ENCODE measurements at regions not wholly inside any gene's neighbourhood (a gene's known extent, or its start where the extent isn't known, plus 50 kb on each side); places are given as distances from the start of the nearest gene placed in this dataset.

DNA sequence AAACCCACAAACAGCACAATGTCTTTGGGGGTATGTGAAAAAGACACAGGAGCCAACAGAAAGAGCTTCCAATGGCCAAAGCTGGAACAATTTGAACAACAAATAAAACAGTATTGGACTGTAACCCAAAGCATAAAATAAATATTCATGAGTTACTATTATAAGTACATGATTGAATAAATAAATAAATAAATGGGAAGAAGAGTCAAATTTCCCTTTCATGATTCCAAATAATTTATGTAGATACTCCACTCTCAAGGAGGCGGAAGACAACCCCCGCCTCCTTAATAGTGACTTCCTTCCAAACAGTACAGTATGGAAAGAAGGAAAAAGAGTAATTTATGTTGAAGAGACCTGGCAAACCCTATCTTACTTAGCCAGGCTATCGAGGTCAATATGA lies 124.4 kb upstream of the P2RY1 start:
- DNase-seq, result no peak

DNA sequence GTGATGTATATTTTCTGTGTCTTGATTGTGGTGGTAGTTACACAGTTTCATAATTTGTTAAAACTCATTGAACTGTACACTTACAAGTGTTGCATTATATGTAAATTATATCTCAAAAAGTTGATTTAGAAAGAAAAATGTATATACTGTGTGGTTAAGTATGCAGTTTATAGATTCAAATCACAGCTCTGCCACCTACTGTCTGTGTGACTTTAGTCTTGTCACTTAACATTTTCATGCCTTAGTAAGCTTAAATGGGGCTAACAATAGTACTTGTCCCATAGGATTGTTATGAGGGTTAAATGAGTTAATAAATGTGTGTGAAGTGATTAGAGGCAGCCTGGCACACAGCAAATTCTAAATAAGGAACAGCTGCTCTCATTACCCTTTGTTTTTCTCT lies 120.9 kb upstream of the P2RY1 start:
- no peak for DNase-seq

DNA sequence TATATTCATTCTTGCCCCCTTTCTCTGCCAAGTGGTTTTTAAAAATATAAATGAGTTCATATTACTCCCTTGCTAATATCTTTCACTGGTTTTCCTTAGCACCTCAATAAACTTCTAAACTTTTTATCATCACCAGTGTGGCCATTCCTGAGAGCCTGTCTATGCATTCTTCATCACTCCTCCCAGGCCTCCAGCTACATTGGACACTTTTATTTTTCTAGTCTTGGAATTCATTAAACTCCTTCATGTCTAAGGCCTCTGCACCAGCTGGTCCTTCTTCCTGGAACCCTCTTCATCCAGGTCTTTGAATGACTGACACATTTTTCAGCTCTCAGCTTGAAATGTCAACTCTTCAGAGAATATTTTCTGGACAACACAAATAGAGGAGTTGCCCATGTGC lies 120.4 kb upstream of the P2RY1 start:
- DNase-seq, result no peak

DNA sequence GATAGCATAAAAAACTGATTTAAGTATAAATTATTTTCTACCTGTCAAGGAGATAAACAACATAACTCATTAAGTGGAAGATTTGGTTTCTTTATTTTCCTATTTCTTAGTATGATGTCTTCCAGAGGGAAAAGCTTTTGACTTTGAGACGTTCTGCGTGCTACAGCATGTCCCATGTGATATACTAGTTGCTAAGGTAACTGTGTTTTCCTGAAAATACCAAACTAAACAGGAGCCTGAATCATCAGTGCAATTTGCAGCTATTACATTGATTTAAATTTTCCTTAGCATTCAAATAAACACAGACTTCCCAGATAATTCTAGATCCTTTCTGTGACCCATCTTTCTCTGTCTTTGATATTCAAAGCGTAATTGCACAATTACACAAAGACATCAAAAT lies 117.7 kb upstream of the P2RY1 start:
- DNase-seq, result no peak

DNA sequence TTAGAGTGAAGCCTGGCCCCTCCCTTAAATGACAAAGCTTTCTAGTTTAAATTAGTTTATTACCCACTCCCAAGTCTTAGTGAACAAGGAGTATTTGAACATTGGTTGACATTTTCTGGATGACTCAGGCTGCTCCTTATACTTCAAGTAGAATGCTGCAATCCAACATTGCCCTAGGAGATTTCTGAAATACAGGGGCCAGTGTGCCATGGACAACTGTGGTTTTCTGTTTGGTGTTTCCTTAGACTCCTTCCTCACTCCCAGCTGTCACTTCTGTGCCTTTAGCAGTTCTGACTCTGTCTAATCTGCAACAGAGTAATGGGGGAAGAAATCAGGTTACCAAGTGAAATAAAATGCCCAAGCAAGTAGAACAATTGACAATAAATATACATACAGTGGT lies 116.1 kb upstream of the P2RY1 start:
- DNase-seq, result no peak

DNA sequence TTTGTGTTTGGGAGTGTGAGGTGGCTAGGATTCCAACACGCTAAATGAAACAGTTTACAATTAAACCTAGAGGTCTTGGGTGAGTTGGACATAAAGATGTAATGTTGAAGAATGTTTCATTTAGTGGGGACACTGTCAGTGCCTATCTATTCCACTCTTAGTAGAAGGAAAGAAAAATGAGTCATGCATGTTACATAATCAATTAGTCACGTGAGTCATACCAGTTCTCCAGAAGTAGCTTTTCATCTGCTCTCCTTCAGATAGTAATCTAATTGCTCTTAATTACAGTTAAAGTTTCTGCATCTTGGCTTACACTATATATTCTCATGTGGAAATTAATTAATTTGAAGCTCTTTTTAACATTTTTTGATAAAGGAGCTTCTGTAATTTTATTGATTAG lies 115.7 kb upstream of the P2RY1 start:
- DNase-seq, result no peak

DNA sequence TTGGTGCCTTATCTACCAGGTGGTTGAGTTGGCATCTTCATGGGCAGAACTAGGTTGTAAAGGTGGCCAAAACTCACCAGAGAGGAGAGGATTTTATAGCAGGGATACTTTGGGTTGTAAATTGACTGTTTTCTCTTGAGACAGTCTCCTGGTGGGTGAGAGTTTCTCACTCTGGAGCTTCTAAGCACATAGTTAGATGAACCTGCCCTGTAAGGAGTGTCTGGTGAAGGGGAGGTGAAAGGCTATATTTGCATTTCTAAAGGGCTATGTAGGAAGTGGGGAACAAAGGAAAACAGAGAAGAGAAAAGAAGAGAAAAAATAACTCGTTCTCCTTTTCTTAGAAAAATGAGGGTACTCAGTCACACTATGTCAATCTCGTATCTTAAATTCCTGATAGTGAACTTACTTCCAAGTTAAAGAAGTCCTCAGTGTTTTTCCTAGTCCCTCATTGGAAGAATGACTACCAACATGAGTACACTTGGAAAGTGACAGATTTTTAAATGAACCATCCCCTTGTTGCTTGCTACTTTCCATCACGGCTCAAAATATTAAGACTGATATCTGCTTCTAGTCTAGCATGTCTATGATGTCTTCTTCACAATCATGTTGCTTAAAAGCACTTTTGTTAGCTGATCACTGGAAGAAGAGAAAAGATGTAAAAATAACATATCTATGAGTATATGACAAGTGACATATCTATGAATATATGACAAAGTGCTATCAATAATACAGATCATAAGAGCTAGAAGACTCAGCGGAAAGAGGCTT lies 113.8 kb upstream of the P2RY1 start:
- no peak for DNase-seq

DNA sequence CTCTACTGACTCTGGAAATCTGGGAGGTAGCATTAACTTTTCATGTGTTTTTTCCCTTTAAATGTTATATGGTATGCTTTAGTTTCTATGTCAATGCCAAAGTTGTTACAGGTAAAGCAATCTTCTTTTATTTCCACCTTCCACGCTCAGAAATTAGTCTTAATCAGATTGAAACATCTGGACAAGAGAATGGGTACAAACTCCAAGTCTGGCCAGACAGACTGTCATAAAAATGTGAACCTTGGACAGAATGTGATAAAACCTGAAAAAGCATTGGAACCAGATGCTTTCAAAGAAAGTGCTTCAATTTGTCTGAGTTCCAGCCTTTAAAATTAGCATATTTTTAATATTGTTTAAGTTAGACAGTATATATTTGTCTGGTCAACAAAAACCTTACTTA lies 110.7 kb upstream of the P2RY1 start:
- no peak for DNase-seq

DNA sequence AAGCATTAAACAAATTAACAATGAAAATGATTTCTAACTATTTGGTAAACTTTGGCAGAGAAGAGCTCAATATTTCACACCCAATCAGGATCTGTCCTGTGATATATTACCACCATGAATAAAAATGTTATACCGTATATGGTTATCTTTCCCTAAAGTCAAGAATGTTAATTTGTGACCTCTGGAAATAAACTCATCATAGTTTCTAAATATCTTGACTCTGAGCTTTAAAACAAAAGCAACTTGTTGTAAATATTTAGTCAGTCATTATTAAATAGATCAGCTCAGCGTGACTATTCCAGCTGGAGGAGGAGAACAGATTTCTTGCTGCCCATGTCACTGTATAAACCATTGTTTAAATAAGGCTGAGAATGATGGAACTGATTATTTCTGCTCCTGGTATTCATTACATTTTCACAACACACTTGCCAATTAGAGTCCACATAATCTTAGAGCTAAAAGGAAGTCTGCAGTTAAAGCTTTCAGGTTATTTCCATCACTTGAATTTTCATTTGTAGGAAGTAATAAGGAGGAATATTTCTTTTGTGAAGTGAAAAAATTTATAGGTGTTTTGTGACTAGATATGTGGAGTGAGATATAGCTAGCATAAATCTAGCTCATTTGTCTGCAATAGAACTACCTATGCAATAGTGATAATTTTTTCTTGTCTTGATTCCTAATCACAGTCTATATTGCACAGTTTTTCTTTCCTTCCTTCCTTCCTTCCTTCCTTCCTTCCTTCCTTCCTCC lies 106.5 kb upstream of the P2RY1 start:
- no peak for DNase-seq

DNA sequence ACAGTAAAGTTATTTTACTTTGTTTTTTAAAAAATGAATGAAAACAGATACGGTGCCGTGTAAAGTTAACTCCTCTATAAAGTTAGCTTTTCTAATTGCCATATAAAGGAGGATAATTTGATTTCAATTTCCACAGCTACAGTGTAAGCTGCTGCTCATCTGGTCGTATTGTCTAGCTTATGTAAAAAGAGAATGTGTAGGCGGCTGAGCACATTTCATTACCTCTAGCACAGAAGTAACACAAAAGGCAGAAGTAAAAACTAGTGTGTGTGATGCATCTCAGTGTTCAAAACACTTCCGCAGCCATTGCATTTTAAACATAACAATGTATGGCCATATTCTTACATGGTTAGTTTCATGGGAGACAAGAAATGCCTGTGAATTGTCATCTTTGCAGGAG lies 105.0 kb upstream of the P2RY1 start:
- no peak for DNase-seq

DNA sequence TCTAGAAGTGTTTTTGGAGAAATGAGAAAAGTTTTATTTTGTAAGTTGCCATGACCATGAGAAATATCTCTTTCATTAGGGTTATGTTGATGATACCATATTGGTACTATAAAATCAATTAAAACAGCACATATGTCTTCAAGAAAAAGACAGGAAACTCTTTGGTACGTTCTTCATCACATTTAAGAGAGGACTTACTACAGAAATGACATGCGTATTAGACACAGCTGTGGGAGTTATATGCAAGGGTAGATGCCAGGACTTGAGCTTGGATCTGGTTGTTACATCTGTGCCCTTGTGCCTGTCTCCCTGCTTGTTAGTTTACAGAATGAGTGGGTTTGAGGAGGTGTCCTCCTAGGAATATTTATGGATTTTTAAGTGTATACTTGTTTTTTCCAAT lies 103.4 kb upstream of the P2RY1 start:
- DNase-seq, result no peak

DNA sequence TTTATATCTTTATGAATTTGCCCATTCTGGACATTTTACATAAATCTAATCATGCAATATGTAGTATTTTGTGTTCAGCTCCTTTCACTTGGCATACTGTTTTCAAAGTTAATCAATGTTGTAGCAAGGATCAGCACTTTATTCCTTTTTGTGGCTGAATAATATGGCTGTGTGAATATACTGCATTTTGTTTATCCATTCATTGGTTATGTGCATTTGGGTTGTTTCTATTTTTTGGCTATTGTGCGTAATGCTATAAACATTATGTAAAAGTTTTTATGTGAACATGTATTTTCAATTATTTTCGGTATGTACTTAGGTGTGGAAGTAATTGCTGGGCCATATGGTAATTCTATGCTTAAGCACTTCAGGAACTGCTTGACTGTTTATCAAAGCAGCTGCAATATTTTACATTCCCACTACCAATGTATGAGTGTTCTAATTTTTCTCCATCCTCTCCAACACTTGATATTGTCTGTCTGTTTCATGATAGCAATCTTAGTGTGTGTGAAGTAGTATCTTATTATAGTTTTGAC lies 101.3 kb upstream of the P2RY1 start:
- DNase-seq, result no peak

DNA sequence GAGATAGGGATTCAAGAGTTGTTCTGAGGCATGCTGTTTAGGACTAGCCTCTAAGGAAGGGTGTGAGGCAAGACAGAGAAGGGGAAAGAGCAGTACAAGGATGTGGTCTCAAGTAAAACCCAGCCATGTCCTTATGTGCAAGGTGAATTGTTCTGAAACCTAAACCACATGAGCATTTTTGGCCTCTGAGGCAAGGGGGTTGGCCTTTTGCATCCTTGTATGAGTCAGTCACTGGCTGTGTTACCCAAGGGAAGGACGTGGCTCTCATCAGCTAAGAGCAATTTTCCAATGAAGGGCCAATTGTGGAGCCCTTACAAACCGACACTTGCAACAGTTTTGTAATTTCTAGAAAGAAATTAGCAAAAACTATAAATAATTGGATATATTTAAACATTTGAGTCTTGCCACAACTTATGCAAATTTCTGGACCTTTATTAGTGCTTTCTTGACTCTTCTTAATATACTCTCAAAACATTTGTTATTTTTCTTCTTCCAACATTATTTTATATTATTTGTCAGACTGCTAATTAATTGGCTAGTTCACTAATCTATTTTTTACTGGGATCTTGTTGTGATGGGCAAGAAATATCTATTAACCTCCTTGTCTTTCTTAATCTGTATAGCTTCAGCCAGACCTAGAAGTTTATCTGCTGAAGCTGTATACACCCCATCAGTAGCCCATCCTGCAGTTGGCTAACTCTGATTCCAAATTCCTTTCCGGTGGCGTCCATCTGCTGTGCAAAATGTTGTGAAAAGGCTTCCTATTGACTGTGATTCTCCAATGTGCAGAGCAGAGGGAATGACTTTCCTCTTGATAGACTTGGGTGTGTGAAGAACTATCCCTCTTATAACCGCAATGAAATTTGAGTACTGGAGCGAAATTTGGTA lies 97.7 kb upstream of the P2RY1 start:
- DNase-seq, result no peak

DNA sequence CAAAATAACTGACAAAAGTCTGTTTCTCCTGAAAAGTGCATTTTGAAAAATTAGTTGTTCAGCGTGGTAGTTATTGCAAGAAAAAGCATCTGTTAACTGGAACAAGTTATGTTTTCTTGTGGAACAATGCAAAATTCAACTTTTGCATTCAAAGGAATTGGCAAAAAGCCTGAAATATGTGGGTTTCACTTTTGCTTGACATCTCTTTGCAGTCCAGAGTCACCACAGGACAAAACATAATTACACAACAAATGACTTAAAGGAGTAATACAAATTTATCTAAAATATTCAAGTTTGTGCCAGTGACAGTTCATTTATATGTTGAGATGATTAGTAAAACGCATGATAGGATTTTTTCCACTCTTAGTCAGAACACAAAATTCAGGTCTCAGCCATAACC lies 96.3 kb upstream of the P2RY1 start:
- DNase-seq, result no peak

DNA sequence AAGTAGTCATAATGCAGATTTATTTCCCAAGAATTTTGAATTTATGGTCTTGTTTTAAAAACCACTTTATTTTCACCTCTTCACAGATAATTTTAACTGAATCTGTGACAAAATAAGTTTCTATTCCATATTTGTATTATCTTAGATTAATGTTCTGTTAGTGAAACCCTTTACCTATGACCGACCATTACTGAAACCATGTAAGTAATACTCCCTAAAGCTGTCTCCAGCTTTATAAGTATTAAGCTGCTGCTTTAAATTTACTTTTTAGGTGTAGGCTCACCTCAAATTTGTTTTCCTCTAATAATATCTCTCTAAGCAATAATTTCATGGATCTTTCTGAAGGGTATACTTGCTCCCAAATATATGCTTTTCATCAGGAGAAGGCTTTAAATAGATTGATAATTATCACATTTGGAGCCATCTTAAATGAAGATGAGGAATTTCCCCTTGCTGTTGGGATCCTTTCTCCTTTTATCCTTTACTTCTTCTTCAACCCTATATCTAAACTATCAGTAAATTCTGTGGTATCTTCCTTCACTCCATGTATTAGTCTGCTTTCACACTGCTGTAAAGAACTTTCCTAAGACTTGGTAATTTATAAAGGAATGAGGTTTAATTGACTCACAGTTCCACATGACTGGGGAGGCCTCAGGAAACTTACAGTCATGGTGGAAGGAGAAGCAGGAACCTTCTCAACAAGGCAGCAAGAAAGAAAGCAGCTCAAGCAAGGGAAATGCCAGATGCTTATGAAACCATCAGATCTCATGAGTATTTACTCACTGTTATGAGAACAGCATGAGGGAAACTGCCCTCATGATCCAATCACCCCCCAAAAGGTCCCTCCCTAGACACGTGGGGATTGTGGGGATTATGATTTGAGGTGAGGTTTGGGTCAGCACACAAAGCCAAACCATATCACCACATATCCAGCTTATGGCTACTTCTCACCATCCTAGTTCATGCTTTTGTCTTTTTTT lies 92.3 kb upstream of the P2RY1 start:
- no peak for DNase-seq

DNA sequence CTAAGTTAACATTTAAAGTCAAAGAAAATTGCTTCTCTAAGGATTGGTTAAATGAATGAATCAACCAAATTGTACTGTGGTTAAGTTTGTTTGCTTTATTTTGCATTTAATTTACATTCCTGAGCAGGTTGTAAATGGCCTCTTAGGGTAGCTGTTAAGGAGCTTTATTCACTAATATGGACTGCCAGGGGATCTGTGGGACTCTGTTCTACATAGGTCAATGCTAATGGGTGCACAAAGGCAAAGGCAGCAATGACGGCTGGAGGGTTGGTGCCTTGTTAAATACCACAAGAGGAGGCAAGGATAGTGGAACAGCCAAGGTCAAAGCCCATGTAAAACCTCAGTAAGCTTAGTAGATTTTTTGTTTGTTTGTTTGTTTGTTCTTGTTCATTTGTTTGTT lies 89.3 kb upstream of the P2RY1 start:
- DNase-seq, result no peak

DNA sequence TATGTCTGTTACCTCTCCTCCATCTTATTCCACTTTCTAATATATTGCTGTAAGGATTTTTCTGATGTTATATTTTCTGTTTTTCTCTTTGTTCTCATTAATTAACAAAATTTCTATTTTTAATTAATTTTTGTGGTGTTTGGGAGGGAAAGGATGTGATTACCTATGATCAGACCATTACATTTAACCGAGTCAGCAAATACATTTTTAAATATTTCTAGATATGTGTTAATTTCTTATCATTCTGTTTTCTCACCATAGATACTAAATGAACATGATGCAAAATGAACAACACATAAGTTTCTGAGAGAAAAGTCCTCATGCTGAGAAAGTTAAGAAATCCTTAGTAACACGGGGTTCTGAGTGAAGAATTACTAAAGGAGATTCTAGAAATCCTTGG lies 80.6 kb upstream of the P2RY1 start:
- DNase-seq, result no peak

DNA sequence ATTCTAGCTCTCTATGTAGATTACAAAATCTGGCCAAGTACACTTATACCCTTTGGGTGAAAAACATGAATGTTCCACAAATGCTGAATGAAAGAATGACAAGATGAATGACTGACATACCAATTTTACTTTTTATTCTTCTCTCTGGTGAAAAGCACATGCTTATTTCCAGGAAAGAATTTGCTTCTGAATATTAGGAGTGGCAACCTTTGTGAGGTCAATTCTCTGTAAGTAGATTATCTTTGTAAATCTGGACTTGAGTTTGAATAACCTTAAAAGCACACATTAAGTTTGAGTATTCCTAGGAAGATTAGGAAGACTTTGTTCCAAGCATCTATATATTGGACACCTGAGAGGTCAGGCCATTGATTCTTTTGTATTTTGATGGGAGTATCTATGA lies 78.1 kb upstream of the P2RY1 start:
- no peak for DNase-seq

DNA sequence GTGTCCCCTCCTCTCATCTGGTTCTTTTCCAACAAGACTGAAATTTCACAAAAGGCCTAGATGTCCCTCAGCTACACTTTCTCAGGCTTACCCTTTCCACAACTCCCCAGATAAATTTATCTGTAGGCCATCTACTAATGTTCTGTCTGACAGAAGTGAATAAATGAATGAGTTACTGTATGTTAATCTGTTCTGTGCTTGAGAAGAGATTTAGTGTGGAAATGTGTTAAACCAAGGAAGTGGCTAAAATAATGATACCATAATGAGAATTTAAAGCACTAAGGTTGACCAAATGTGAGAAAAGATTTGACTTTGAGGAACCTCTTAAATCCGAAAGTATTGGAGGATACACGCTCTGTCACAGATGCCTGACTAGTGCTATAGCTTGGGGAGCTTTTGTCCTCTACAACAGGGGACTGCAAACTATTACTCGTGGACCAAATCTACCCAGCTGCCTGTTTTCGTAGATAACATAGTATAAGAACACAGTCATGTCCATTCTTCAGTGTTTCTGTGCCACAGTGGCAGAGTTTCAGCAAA lies 74.8 kb upstream of the P2RY1 start:
- DNase-seq, result no peak

DNA sequence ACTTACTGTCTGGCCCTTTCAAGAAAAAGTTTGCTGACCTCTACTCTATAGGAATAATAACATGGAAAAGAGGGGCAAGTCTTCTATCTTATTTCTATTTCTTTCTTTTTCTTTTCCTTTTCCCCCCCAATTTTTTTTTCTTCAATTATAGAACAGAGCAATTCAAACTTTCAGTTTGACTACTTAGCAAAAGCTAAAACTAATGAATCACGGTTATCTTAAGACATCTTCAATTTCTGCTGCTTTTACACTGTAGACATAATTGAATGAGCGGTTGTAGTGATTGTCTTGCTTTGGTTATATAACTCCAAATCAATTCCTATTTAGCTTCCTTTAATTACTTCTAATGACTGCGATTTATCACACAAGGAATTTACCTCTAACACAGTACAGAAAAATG lies 74.3 kb upstream of the P2RY1 start:
- DNase-seq, result no peak
